COR-L47 (cell line): ENCODE measurements at regions not wholly inside any gene's neighbourhood (a gene's known extent, or its start where the extent isn't known, plus 50 kb on each side); places are given as distances from the start of the nearest gene placed in this dataset.
"Not testable (repeated sequence)": the region's sequence is repeated elsewhere in the genome, so short reads cannot be mapped to it uniquely, and the experiment has no call there.

Experiments
- DNase-seq: peaks from one replicate; lab custom pipeline; 2025; lab: John Stamatoyannopoulos, UW

DNA sequence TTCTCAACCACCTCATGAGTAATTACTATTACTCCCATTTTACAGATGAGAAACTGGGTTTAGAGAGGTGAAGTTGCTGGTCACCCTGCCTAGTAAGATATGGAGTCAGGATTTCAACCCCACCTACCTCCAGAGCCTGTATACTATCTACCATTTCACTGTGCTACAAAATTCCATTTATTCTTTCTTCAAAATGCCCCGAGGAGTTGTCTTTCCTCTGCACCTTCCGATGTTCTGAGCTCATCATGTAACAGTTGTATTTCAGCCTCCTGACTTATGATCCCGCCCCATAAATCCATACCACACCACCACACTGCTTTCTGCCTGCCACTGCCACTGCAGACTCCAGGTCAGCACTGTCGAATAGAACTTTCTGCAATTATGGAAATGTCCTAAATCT lies 71.3 kb upstream of the SLC25A36 start:
- DNase-seq: no peak

DNA sequence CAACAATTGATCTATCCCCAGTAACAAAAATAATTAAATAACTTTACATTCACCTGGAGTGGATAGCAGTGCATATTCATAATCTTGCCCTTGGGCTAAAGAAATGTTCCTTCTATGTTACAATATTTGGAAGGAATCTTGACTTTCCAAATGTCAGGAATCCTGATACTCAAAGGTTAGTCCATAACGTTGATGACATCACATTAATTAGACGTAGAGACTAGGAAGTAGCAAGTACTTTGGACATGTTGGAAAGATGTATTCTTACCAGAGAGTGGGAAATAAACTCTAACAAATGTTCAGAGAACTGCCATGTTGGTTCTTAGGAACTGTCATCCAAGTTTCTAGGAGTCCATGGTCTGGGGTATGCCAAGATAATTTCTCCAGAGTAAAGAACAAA lies 70.6 kb upstream of the SLC25A36 start:
- no peak for DNase-seq

DNA sequence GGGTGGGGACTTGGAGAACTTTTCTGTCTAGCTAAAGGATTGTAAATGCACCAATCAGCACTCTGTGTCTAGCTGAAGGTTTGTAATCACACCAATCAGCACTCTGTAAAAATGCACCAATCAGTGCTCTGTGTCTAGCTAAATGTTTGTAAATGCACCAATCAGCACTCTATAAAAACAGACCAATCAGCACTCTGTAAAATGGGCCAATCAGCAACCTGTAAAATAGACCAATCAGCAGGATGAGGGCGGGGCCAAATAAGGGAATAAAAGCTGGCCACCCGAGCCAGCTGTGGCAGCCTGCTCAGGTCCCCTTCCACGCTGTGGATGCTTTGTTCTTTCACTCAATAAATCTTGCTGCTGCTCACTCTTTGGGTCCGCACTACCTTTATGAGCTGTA lies 69.5 kb upstream of the SLC25A36 start:
- DNase-seq: not testable (repeated sequence)

DNA sequence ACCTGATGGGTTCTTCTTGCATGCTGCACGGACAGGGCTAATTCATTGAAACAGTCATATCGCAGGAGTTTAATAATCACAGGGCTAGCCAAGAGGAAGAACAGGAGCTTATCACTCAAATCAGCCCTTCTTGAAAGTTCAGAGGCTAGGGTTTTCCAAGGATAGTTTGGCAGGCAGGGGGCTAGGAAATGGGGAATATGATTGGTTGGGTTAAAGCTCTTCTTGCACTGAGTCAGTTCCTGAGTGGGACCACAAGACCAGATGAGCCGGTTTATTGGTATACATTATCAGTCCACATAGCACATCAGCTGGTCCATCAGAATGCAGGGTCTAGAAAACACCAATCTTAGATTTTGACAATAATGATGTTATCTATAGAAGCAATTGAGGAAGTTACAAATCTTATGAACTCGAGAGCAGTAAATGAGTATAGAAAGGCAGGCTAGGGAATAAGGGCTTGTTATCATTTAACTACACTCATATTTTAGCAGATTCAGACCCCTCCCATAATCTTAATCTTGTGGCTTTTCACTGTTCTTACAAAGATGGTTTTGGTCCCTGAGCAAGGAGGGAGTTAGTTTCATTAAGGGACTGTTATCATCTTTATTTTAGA lies 58.1 kb upstream of the SLC25A36 start:
- no peak for DNase-seq

DNA sequence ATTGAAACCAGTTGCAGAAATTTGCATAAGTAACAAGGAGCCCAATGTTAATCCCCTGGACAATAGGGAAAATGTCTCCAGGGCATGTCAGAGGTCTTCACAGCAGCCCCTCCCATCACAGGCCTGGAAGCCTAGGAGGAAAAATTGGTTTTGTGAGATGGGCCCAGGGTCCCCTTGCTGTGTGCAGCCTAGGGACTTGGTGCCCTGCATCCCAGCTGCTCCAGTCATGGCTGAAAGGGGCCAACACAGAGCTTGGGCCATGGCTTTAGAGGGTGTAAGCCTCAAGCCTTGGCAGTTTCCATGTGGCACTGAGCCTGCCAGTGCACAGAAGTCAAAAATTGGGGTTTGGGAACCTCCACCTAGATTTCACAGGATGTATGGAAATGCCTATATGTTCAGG lies 55.9 kb upstream of the SLC25A36 start:
- not testable (repeated sequence) for DNase-seq
